Stimulated activated effector memory CD8-positive, alpha-beta T cell treated with anti-CD3 and anti-CD28 coated beads, Interleukin-12 subunit alpha, Interleukin-12 subunit beta, amount 100 ng/mL, for 72 hours (primary cell): ENCODE measurements at regions not wholly inside any gene's neighbourhood (a gene's known extent, or its start where the extent isn't known, plus 50 kb on each side); places are given as distances from the start of the nearest gene placed in this dataset.

Source experiments
- ATAC-seq: fragments of 150-1000 bp; cut with Tn5 transposase; 2 replicates; pipeline ENCODE4 v1.10.0; 2021
- DNase-seq, 2 donors: peaks; one replicate each; pipeline ENCODE4 v3.0.0; 2021 to 2022; ENCODE audit warnings: low spot score in 2 of 2
- H3K27ac Mint-ChIP-seq: one replicate; pipeline ENCODE4 v1.8.0; 2022; ENCODE audit warnings: mild to moderate bottlenecking, mixed read lengths
- H3K36me3 Mint-ChIP-seq: one replicate; pipeline ENCODE4 v1.8.0; 2022; ENCODE audit warnings: mild to moderate bottlenecking, mixed read lengths
- H3K4me1 Mint-ChIP-seq: one replicate; pipeline ENCODE4 v1.8.0; 2022; ENCODE audit warnings: mixed read lengths
- H3K4me3 Mint-ChIP-seq: one replicate; pipeline ENCODE4 v1.8.0; 2022; ENCODE audit warnings: mild to moderate bottlenecking, mixed read lengths
- H3K9me3 Mint-ChIP-seq: one replicate; pipeline ENCODE4 v1.8.0; 2022; ENCODE audit warnings: mixed read lengths

GRCh38 chr6:40170856-40171255, 236.6 kb upstream of the MOCS1 start:
- Mint-ChIP-seq H3K27ac (no peak overlapping the region), H3K36me3 (no peaks in the 10 kb centered on the region), H3K4me3 (no peak overlapping the region), H3K4me1 (no peaks in the 10 kb centered on the region), H3K9me3 (no peaks in the 10 kb centered on the region)
- DNase-seq (no peak), ATAC-seq (no peak)

GRCh38 chr6:40169878-40170277, 235.6 kb upstream of the MOCS1 start:
- Mint-ChIP-seq H3K27ac (no peak overlapping the region), H3K4me1 (no peaks in the 10 kb centered on the region), H3K36me3 (no peaks in the 10 kb centered on the region), H3K9me3 (no peaks in the 10 kb centered on the region), H3K4me3 (no peak overlapping the region)
- DNase-seq, result no peak
- no peak for ATAC-seq

- H3K4me1 Mint-ChIP-seq, result no peaks in the 10 kb centered on the region
- no peaks in the 10 kb centered on the region for H3K36me3 Mint-ChIP-seq
- H3K9me3 Mint-ChIP-seq, result no peaks in the 10 kb centered on the region
- H3K4me3 Mint-ChIP-seq, result no peak overlapping the region
- no peak overlapping the region for H3K27ac Mint-ChIP-seq
- no peak for DNase-seq
- no peak for ATAC-seq
Observed at GRCh38 chr6:40166963-40167362, 232.7 kb upstream of the MOCS1 start.

GRCh38 chr6:40165036-40165709, 230.9 kb upstream of the MOCS1 start:
- H3K36me3 Mint-ChIP-seq, result no peaks in the 10 kb centered on the region
- DNase-seq (no peak), ATAC-seq (no peak)
- H3K4me3 Mint-ChIP-seq, result no peak overlapping the region
- H3K4me1 Mint-ChIP-seq, result no peaks in the 10 kb centered on the region
- no peak overlapping the region for H3K27ac Mint-ChIP-seq
- no peaks in the 10 kb centered on the region for H3K9me3 Mint-ChIP-seq

GRCh38 chr6:40164345-40164755, 230.1 kb upstream of the MOCS1 start:
- Mint-ChIP-seq H3K4me1 (no peaks in the 10 kb centered on the region), H3K9me3 (no peaks in the 10 kb centered on the region), H3K27ac (no peak overlapping the region), H3K4me3 (no peak overlapping the region), H3K36me3 (no peaks in the 10 kb centered on the region)
- DNase-seq (no peak), ATAC-seq (no peak)

GRCh38 chr6:40163924-40164323, 229.7 kb upstream of the MOCS1 start:
- H3K4me1 Mint-ChIP-seq, result no peaks in the 10 kb centered on the region
- no peaks in the 10 kb centered on the region for H3K9me3 Mint-ChIP-seq
- H3K27ac Mint-ChIP-seq, result no peak overlapping the region
- H3K4me3 Mint-ChIP-seq, result no peak overlapping the region
- H3K36me3 Mint-ChIP-seq, result no peaks in the 10 kb centered on the region
- DNase-seq, result no peak
- no peak for ATAC-seq

- Mint-ChIP-seq H3K9me3 (no peaks in the 10 kb centered on the region), H3K27ac (no peak overlapping the region), H3K4me3 (no peak overlapping the region), H3K36me3 (no peaks in the 10 kb centered on the region), H3K4me1 (no peaks in the 10 kb centered on the region)
- DNase-seq, result no peak
- ATAC-seq, result no peak
Observed at GRCh38 chr6:40162074-40162473, 227.8 kb upstream of the MOCS1 start.

GRCh38 chr6:40160826-40161225, 226.6 kb upstream of the MOCS1 start:
- no peak for ATAC-seq
- no peak overlapping the region for H3K4me3 Mint-ChIP-seq
- no peaks in the 10 kb centered on the region for H3K9me3 Mint-ChIP-seq
- H3K4me1 Mint-ChIP-seq, result no peaks in the 10 kb centered on the region
- DNase-seq, result no peak
- H3K27ac Mint-ChIP-seq, result no peak overlapping the region
- no peaks in the 10 kb centered on the region for H3K36me3 Mint-ChIP-seq

GRCh38 chr6:40159865-40160264, 225.6 kb upstream of the MOCS1 start:
- H3K36me3 Mint-ChIP-seq, result no peaks in the 10 kb centered on the region
- no peak overlapping the region for H3K27ac Mint-ChIP-seq
- H3K4me3 Mint-ChIP-seq, result no peak overlapping the region
- no peaks in the 10 kb centered on the region for H3K4me1 Mint-ChIP-seq
- ATAC-seq (no peak), DNase-seq (no peak)
- H3K9me3 Mint-ChIP-seq, result no peaks in the 10 kb centered on the region

- Mint-ChIP-seq H3K9me3 (peaks cover 4% of the 10 kb centered on the region), H3K27ac (no peak overlapping the region), H3K4me3 (no peak overlapping the region), H3K4me1 (no peaks in the 10 kb centered on the region), H3K36me3 (no peaks in the 10 kb centered on the region)
- ATAC-seq (no peak), DNase-seq (no peak)
Observed at GRCh38 chr6:40152701-40153436, 218.6 kb upstream of the MOCS1 start.

- Mint-ChIP-seq H3K9me3 (peaks cover 4% of the 10 kb centered on the region), H3K27ac (no peak overlapping the region), H3K4me3 (no peak overlapping the region), H3K4me1 (no peaks in the 10 kb centered on the region), H3K36me3 (no peaks in the 10 kb centered on the region)
- DNase-seq, result no peak
- ATAC-seq, result no peak
Observed at GRCh38 chr6:40152196-40152595, 217.9 kb upstream of the MOCS1 start.

GRCh38 chr6:40148882-40149573, 214.8 kb upstream of the MOCS1 start:
- Mint-ChIP-seq H3K36me3 (no peaks in the 10 kb centered on the region), H3K27ac (no peak overlapping the region), H3K4me3 (no peak overlapping the region), H3K4me1 (no peaks in the 10 kb centered on the region), H3K9me3 (peaks cover 4% of the 10 kb centered on the region)
- DNase-seq (no peak), ATAC-seq (no peak)

- no peaks in the 10 kb centered on the region for H3K4me1 Mint-ChIP-seq
- H3K9me3 Mint-ChIP-seq, result peaks cover 4% of the 10 kb centered on the region
- H3K4me3 Mint-ChIP-seq, result no peak overlapping the region
- ATAC-seq, result no peak
- no peak for DNase-seq
- no peak overlapping the region for H3K27ac Mint-ChIP-seq
- no peaks in the 10 kb centered on the region for H3K36me3 Mint-ChIP-seq
Observed at GRCh38 chr6:40146902-40147301, 212.6 kb upstream of the MOCS1 start.

GRCh38 chr6:40139447-40139846, 205.2 kb upstream of the MOCS1 start:
- Mint-ChIP-seq H3K27ac (no peak overlapping the region), H3K4me3 (no peak overlapping the region), H3K9me3 (peaks cover 9% of the 10 kb centered on the region), H3K4me1 (no peaks in the 10 kb centered on the region), H3K36me3 (no peaks in the 10 kb centered on the region)
- ATAC-seq, result no peak
- no peak for DNase-seq

GRCh38 chr6:40138273-40138720, 204.0 kb upstream of the MOCS1 start:
- peaks cover 9% of the 10 kb centered on the region for H3K9me3 Mint-ChIP-seq
- H3K4me3 Mint-ChIP-seq, result no peak overlapping the region
- no peaks in the 10 kb centered on the region for H3K4me1 Mint-ChIP-seq
- no peak for DNase-seq
- no peak for ATAC-seq
- H3K27ac Mint-ChIP-seq, result no peak overlapping the region
- no peaks in the 10 kb centered on the region for H3K36me3 Mint-ChIP-seq
